CD14-positive monocyte (primary cell): ENCODE measurements at regions not wholly inside any gene's neighbourhood (a gene's known extent, or its start where the extent isn't known, plus 50 kb on each side); places are given as distances from the start of the nearest gene placed in this dataset.

ENCODE experiments used
- DNase-seq, 3 donors: peaks; one replicate each; pipeline ENCODE4 v3.0.0-alpha.2; 2011 to 2022
- H2AFZ ChIP-seq: 2 replicates; pipeline ENCODE4 v1.6.0; 2012; ENCODE audit warnings: mild to moderate bottlenecking, low read depth, low read length, inconsistent platforms; ENCODE audit not compliant: insufficient read depth, poor library complexity, severe bottlenecking
- H3K27ac ChIP-seq, 2 donors: 1 replicate in 1 of 2; 2 replicates in 1 of 2; pipeline ENCODE4 v1.5.1; 2012 to 2013; ENCODE audit warnings: low read length in 2 of 2, control low read depth in 1 of 2, inconsistent platforms in 1 of 2, low read depth in 1 of 2, mild to moderate bottlenecking in 1 of 2
- H3K27me3 ChIP-seq, 2 donors: one replicate each; pipeline versions ENCODE4 v1.6.0 to v1.6.1; 2011 to 2013; ENCODE audit warnings: low read length in 2 of 2; ENCODE audit not compliant: control insufficient read depth in 2 of 2, insufficient read depth in 2 of 2
- H3K36me3 ChIP-seq, 2 donors: replicated peaks in 1 of 2; 1 replicate in 1 of 2; 2 replicates in 1 of 2; pipeline versions ENCODE4 v1.5.1 to v1.6.1; 2012 to 2013; ENCODE audit warnings: low read length in 2 of 2, control low read depth in 1 of 2, inconsistent platforms in 1 of 2, mild to moderate bottlenecking in 1 of 2; ENCODE audit not compliant: insufficient read depth in 2 of 2, control insufficient read depth in 1 of 2
- H3K4me1 ChIP-seq, 2 donors: 1 replicate in 1 of 2; 2 replicates in 1 of 2; pipeline versions ENCODE4 v1.5.1 to v1.6.1; 2012 to 2013; ENCODE audit warnings: low read length in 2 of 2, control low read depth in 1 of 2, inconsistent platforms in 1 of 2, mild to moderate bottlenecking in 1 of 2, moderate library complexity in 1 of 2; ENCODE audit not compliant: insufficient read depth in 2 of 2, control insufficient read depth in 1 of 2
- H3K4me2 ChIP-seq: replicated peaks from 2 replicates; pipeline ENCODE3; 2012; ENCODE audit warnings: low read length, moderate library complexity, mild to moderate bottlenecking; ENCODE audit not compliant: poor library complexity, severe bottlenecking; ENCODE audit errors: extremely low read depth
- H3K4me3 ChIP-seq, 3 experiments: fragments of 200-600 bp in 1 of 3; sonication (generic) in 1 of 3; replicated peaks in 1 of 3; 1 replicate in 2 of 3; 2 replicates in 1 of 3; pipeline ENCODE4 v1.5.1; 2011 to 2013; ENCODE audit warnings: low read length in 3 of 3, mild to moderate bottlenecking in 3 of 3, control low read depth in 2 of 3, low read depth in 2 of 3, inconsistent platforms in 1 of 3, moderate library complexity in 1 of 3
- H3K79me2 ChIP-seq: 2 replicates; pipeline ENCODE4 v1.6.0; 2012; ENCODE audit warnings: mild to moderate bottlenecking, control low read depth, inconsistent platforms, low read length, moderate library complexity; ENCODE audit not compliant: insufficient read depth
- H3K9ac ChIP-seq: 2 replicates; pipeline ENCODE4 v1.6.0; 2017; ENCODE audit warnings: low read length, mild to moderate bottlenecking; ENCODE audit not compliant: insufficient read depth, poor library complexity, severe bottlenecking
- H3K9me3 ChIP-seq, 2 donors: replicated peaks in 1 of 2; 1 replicate in 1 of 2; 2 replicates in 1 of 2; pipeline versions ENCODE4 v1.5.1 to v1.6.1; 2012 to 2013; ENCODE audit warnings: low read length in 2 of 2, control low read depth in 1 of 2; ENCODE audit not compliant: control insufficient read depth in 1 of 2, insufficient read depth in 1 of 2
- H4K20me1 ChIP-seq: 2 replicates; pipeline ENCODE4 v1.6.0; 2012; ENCODE audit warnings: mild to moderate bottlenecking, low read length, control low read depth, moderate library complexity; ENCODE audit not compliant: insufficient read depth
- H3K27ac Mint-ChIP-seq, 7 donors: one replicate each; pipeline ENCODE4 v1.8.0; 2020; ENCODE audit warnings: mild to moderate bottlenecking in 7 of 7, mixed read lengths in 7 of 7, moderate library complexity in 6 of 7, inconsistent platforms in 2 of 7
- H3K27me3 Mint-ChIP-seq, 3 donors: one replicate each; pipeline ENCODE4 v1.8.0; 2021 to 2022; ENCODE audit warnings: low read depth in 3 of 3, mild to moderate bottlenecking in 3 of 3, mixed read lengths in 3 of 3, moderate library complexity in 3 of 3, inconsistent platforms in 1 of 3
- H3K36me3 Mint-ChIP-seq, 2 donors: one replicate each; pipeline ENCODE4 v1.8.0; 2020; ENCODE audit warnings: mixed read lengths in 2 of 2, inconsistent platforms in 1 of 2, mild to moderate bottlenecking in 1 of 2
- H3K4me1 Mint-ChIP-seq: one replicate; pipeline ENCODE4 v1.8.0; 2020; ENCODE audit warnings: mild to moderate bottlenecking, mixed read lengths
- H3K4me3 Mint-ChIP-seq, 2 donors: one replicate each; pipeline ENCODE4 v1.8.0; 2020; ENCODE audit warnings: mild to moderate bottlenecking in 2 of 2, mixed read lengths in 2 of 2, moderate library complexity in 1 of 2
- H3K9me3 Mint-ChIP-seq, 7 donors: one replicate each; pipeline ENCODE4 v1.8.0; 2020 to 2022; ENCODE audit warnings: mixed read lengths in 7 of 7, mild to moderate bottlenecking in 6 of 7, moderate library complexity in 6 of 7, inconsistent platforms in 2 of 7
- CTCF ChIP-seq: fragments of 200-600 bp; IDR thresholded peaks from one replicate; pipeline ENCODE4 v1.8.0; 2022; ENCODE audit warnings: antibody characterized with exemption, mild to moderate bottlenecking
- WGBS: methylation state at CpG from one replicate; pipeline ENCODE4 v1.1.5; 2013; ENCODE audit warnings: missing lambda C conversion rate; ENCODE audit not compliant: insufficient coverage; 5-methylcytosine and 5-hydroxymethylcytosine counted together
- intact Hi-C, 2 donors: fragments of 100-400 bp; cut with micrococcal nuclease; formaldehyde crosslinking; loops; one replicate each; pipeline versions ENCODE4 v1.15.0 to v1.15.1; 2023

GRCh38 chrX:95330292-95330691, 1354.3 kb upstream of the DIAPH2 start:
- Histone ChIP-seq H3K27me3 (no peaks in the 10 kb centered on the region), H3K79me2 (no peaks in the 10 kb centered on the region), H3K9ac (no peak overlapping the region), H3K27ac (no peak overlapping the region), H3K4me1 (no peaks in the 10 kb centered on the region), H3K36me3 (no peaks in the 10 kb centered on the region), H3K4me3 (no peak overlapping the region), H4K20me1 (no peaks in the 10 kb centered on the region), H3K9me3 (no peaks in the 10 kb centered on the region), H3K4me2 (no peak overlapping the region), H2AFZ (no peak overlapping the region)
- H3K4me3 Mint-ChIP-seq, result no peak overlapping the region
- no peak for DNase-seq
- H3K4me1 Mint-ChIP-seq, result no peaks in the 10 kb centered on the region
- no peak for TF ChIP-seq CTCF
- H3K27me3 Mint-ChIP-seq, result peaks cover 0 to 7% (median 0%) of the 10 kb centered on the region in 3 donors
- intact Hi-C loops, result no loop called here
- WGBS, result no CpG with 5 or more reads among the region's 2 CpGs
- H3K36me3 Mint-ChIP-seq, result no peaks in the 10 kb centered on the region
- H3K9me3 Mint-ChIP-seq, result peaks cover 0 to 10% (median 0%) of the 10 kb centered on the region in 7 donors
- H3K27ac Mint-ChIP-seq, result no peak overlapping the region

GRCh38 chrX:95332530-95332929, 1352.1 kb upstream of the DIAPH2 start:
- Mint-ChIP-seq H3K4me3 (no peak overlapping the region), H3K36me3 (no peaks in the 10 kb centered on the region), H3K27me3 (peaks cover 0 to 5% (median 2%) of the 10 kb centered on the region in 3 donors), H3K27ac (no peak overlapping the region), H3K9me3 (peaks cover 0 to 7% (median 0%) of the 10 kb centered on the region in 7 donors), H3K4me1 (no peaks in the 10 kb centered on the region)
- WGBS, result 70% methylated on average over 2 of the region's 8 CpGs
- no peak for TF ChIP-seq CTCF
- Histone ChIP-seq H3K4me2 (no peak overlapping the region), H2AFZ (no peak overlapping the region), H3K9ac (no peak overlapping the region), H3K27me3 (no peaks in the 10 kb centered on the region), H3K27ac (no peak overlapping the region), H3K36me3 (no peaks in the 10 kb centered on the region), H3K9me3 (peaks cover 0 to 5% of the 10 kb centered on the region in 2 donors), H3K4me1 (no peaks in the 10 kb centered on the region), H4K20me1 (no peaks in the 10 kb centered on the region), H3K4me3 (no peak overlapping the region), H3K79me2 (no peaks in the 10 kb centered on the region)
- intact Hi-C loops, result no loop called here
- no peak for DNase-seq
